ENCODE measurements at regions not wholly inside any gene's neighbourhood (a gene's known extent, or its start where the extent isn't known, plus 50 kb on each side); places are given as distances from the start of the nearest gene placed in this dataset.

GRCh38 chr4:36492590-36492989, 211.2 kb downstream of the DTHD1 start:
- DNase-seq (ENCODE audit: extremely low read depth in 1 of 2, low read depth in 1 of 2) = no peak

GRCh38 chr4:36493251-36493650, 211.8 kb downstream of the DTHD1 start:
- DNase-seq (ENCODE audit: extremely low read depth in 1 of 2, low read depth in 1 of 2) = no peak

GRCh38 chr4:36494016-36494415, 212.6 kb downstream of the DTHD1 start:
- DNase-seq (ENCODE audit: extremely low read depth in 1 of 2, low read depth in 1 of 2) = no peak

- no peak for DNase-seq (ENCODE audit: extremely low read depth in 1 of 2, low read depth in 1 of 2)
Observed at GRCh38 chr4:36494747-36495146, 213.3 kb downstream of the DTHD1 start.

- DNase-seq (ENCODE audit: extremely low read depth in 1 of 2, low read depth in 1 of 2) = no peak
Observed at GRCh38 chr4:36502350-36502749, 220.9 kb downstream of the DTHD1 start.

- DNase-seq (ENCODE audit: extremely low read depth in 1 of 2, low read depth in 1 of 2) = no peak
Observed at GRCh38 chr4:36508394-36508793, 227.0 kb downstream of the DTHD1 start.

- DNase-seq (ENCODE audit: extremely low read depth in 1 of 2, low read depth in 1 of 2) = no peak
Observed at GRCh38 chr4:36509845-36510244, 228.4 kb downstream of the DTHD1 start.

GRCh38 chr4:36511785-36512184, 230.4 kb downstream of the DTHD1 start:
- DNase-seq (ENCODE audit: extremely low read depth in 1 of 2, low read depth in 1 of 2) = no peak

GRCh38 chr4:36516522-36517095, 235.2 kb downstream of the DTHD1 start:
- DNase-seq (ENCODE audit: extremely low read depth in 1 of 2, low read depth in 1 of 2) = no peak

GRCh38 chr4:36523182-36523581, 241.8 kb downstream of the DTHD1 start:
- DNase-seq (ENCODE audit: extremely low read depth in 1 of 2, low read depth in 1 of 2) = no peak

- DNase-seq (ENCODE audit: extremely low read depth in 1 of 2, low read depth in 1 of 2) = no peak
Observed at GRCh38 chr4:36532670-36533379, 251.4 kb downstream of the DTHD1 start.

- DNase-seq (ENCODE audit: extremely low read depth in 1 of 2, low read depth in 1 of 2) = no peak
Observed at GRCh38 chr4:36533944-36534343, 252.5 kb downstream of the DTHD1 start.

GRCh38 chr4:36547383-36547782, 266.0 kb downstream of the DTHD1 start:
- no peak for DNase-seq (ENCODE audit: extremely low read depth in 1 of 2, low read depth in 1 of 2)

GRCh38 chr4:36549252-36549651, 267.8 kb downstream of the DTHD1 start:
- DNase-seq (ENCODE audit: extremely low read depth in 1 of 2, low read depth in 1 of 2) = no peak

GRCh38 chr4:36549992-36550391, 268.6 kb downstream of the DTHD1 start:
- no peak for DNase-seq (ENCODE audit: extremely low read depth in 1 of 2, low read depth in 1 of 2)

- no peak for DNase-seq (ENCODE audit: extremely low read depth in 1 of 2, low read depth in 1 of 2)
Observed at GRCh38 chr4:36551697-36552214, 270.3 kb downstream of the DTHD1 start.

GRCh38 chr4:36553029-36553428, 271.6 kb downstream of the DTHD1 start:
- no peak for DNase-seq (ENCODE audit: extremely low read depth in 1 of 2, low read depth in 1 of 2)

- no peak for DNase-seq (ENCODE audit: extremely low read depth in 1 of 2, low read depth in 1 of 2)
Observed at GRCh38 chr4:36553453-36553852, 272.0 kb downstream of the DTHD1 start.

- DNase-seq (ENCODE audit: extremely low read depth in 1 of 2, low read depth in 1 of 2) = no peak
Observed at GRCh38 chr4:36556984-36557383, 275.6 kb downstream of the DTHD1 start.

- no peak for DNase-seq (ENCODE audit: extremely low read depth in 1 of 2, low read depth in 1 of 2)
Observed at GRCh38 chr4:36568575-36568974, 287.2 kb downstream of the DTHD1 start.

GRCh38 chr4:36573441-36573840, 292.0 kb downstream of the DTHD1 start:
- no peak for DNase-seq (ENCODE audit: extremely low read depth in 1 of 2, low read depth in 1 of 2)

GRCh38 chr4:36574816-36575215, 293.4 kb downstream of the DTHD1 start:
- DNase-seq (ENCODE audit: extremely low read depth in 1 of 2, low read depth in 1 of 2) = no peak

- DNase-seq (ENCODE audit: extremely low read depth in 1 of 2, low read depth in 1 of 2) = no peak
Observed at GRCh38 chr4:36582198-36582597, 300.8 kb downstream of the DTHD1 start.

Measured in activated CD8-positive, alpha-beta memory T cell treated with anti-CD3 and anti-CD28 coated beads for 1 hour (primary cell).